GM21619 (cell line): ENCODE measurements at regions not wholly inside any gene's neighbourhood (a gene's known extent, or its start where the extent isn't known, plus 50 kb on each side); places are given as distances from the start of the nearest gene placed in this dataset.
"Not testable (repeated sequence)": the region's sequence is repeated elsewhere in the genome, so short reads cannot be mapped to it uniquely, and the experiment has no call there.

Source experiments
- ATAC-seq: cut with Tn5 transposase; IDR thresholded peaks from one replicate; pipeline ENCODE4 v1.9.1; 2021; ENCODE audit not compliant: unreplicated experiment

GRCh38 chr6:99668036-99668705, 61.5 kb downstream of the PRDM13 start:
- no peak for ATAC-seq

GRCh38 chr6:99689916-99690685, 83.5 kb downstream of the PRDM13 start:
- no peak for ATAC-seq

- ATAC-seq: not testable (repeated sequence)
These were observed 95.7 kb downstream of the PRDM13 start for GRCh38 chr6:99702287-99702686.

- ATAC-seq: no peak
These were observed 102.4 kb downstream of the PRDM13 start for GRCh38 chr6:99709062-99709461.

GRCh38 chr6:99711302-99711701, 104.7 kb downstream of the PRDM13 start:
- no peak for ATAC-seq

- ATAC-seq: no peak
These were observed 105.3 kb downstream of the PRDM13 start for GRCh38 chr6:99711925-99712324.

GRCh38 chr6:99712519-99712918, 105.9 kb downstream of the PRDM13 start:
- ATAC-seq: no peak

GRCh38 chr6:99722043-99722442, 115.4 kb downstream of the PRDM13 start:
- not testable (repeated sequence) for ATAC-seq

GRCh38 chr6:99730237-99730636, 123.6 kb downstream of the PRDM13 start:
- ATAC-seq: not testable (repeated sequence)

- no peak for ATAC-seq
These were observed 129.7 kb downstream of the PRDM13 start for GRCh38 chr6:99736302-99736701.

- no peak for ATAC-seq
These were observed 132.9 kb downstream of the PRDM13 start for GRCh38 chr6:99739526-99739925.

GRCh38 chr6:99741092-99741491, 134.5 kb downstream of the PRDM13 start:
- no peak for ATAC-seq

GRCh38 chr6:99743647-99744046, 137.0 kb downstream of the PRDM13 start:
- ATAC-seq: no peak

GRCh38 chr6:99745651-99746050, 139.0 kb downstream of the PRDM13 start:
- no peak for ATAC-seq

- peak; percentile 96 for ATAC-seq
These were observed 139.7 kb downstream of the PRDM13 start for GRCh38 chr6:99746261-99746895.

GRCh38 chr6:99761711-99762110, 155.1 kb downstream of the PRDM13 start:
- no peak for ATAC-seq

- no peak for ATAC-seq
These were observed 161.5 kb downstream of the PRDM13 start for GRCh38 chr6:99768166-99768565.

GRCh38 chr6:99779631-99780555, 173.3 kb downstream of the PRDM13 start:
- no peak for ATAC-seq

GRCh38 chr6:99780556-99780885, 173.9 kb downstream of the PRDM13 start:
- no peak for ATAC-seq

GRCh38 chr6:99789767-99790166, 183.1 kb downstream of the PRDM13 start:
- ATAC-seq: peak; percentile 59

GRCh38 chr6:99790679-99791078, 184.0 kb downstream of the PRDM13 start:
- ATAC-seq: no peak
